Neural cell (in vitro differentiated cells): ENCODE measurements at regions not wholly inside any gene's neighbourhood (a gene's known extent, or its start where the extent isn't known, plus 50 kb on each side); places are given as distances from the start of the nearest gene placed in this dataset.

Experiments used
- H2AFZ ChIP-seq: fragments of 200-600, 300-800 bp; sonication (generic), shearing (Covaris generic); 2 replicates; pipeline ENCODE4 v1.6.0; 2014; ENCODE audit warnings: low read depth, mild to moderate bottlenecking, antibody characterized with exemption, low read length, moderate library complexity
- H3F3A ChIP-seq: fragments of 200-600 bp; shearing (Covaris generic); 2 replicates; pipeline ENCODE4 v1.6.1; 2016; ENCODE audit warnings: mild to moderate bottlenecking, moderate library complexity, mixed read lengths, antibody characterized with exemption, low read length; ENCODE audit not compliant: insufficient read depth, poor library complexity, severe bottlenecking
- H3K27ac ChIP-seq: fragments of 200-600, 300-800 bp; sonication (generic), shearing (Covaris generic); 2 replicates; pipeline ENCODE4 v1.5.1; 2014; ENCODE audit warnings: mild to moderate bottlenecking, low read length, moderate library complexity
- H3K27me3 ChIP-seq: fragments of 300-800, 200-600 bp; sonication (generic), shearing (Covaris generic); 2 replicates; pipeline ENCODE4 v1.6.0; 2014; ENCODE audit warnings: mild to moderate bottlenecking, low read depth, low read length, moderate library complexity; ENCODE audit not compliant: insufficient read depth
- H3K36me3 ChIP-seq: fragments of 300-800, 200-600 bp; sonication (generic), shearing (Covaris generic); 2 replicates; pipeline ENCODE4 v1.5.1; 2014; ENCODE audit warnings: mild to moderate bottlenecking, antibody characterized with exemption, low read length, moderate library complexity; ENCODE audit not compliant: insufficient read depth
- H3K4me2 ChIP-seq: fragments of 300-800, 200-600 bp; sonication (generic), shearing (Covaris generic); 2 replicates; pipeline ENCODE4 v1.6.0; 2014; ENCODE audit warnings: mild to moderate bottlenecking, low read length
- H3K4me3 ChIP-seq: fragments of 300-800, 200-600 bp; sonication (generic), shearing (Covaris generic); 2 replicates; pipeline ENCODE4 v1.5.1; 2014; ENCODE audit warnings: mild to moderate bottlenecking, low read length, moderate library complexity
- H3K79me2 ChIP-seq: fragments of 200-600 bp; shearing (Covaris generic); replicated peaks from 2 replicates; pipeline ENCODE4 v1.6.0; 2014; ENCODE audit warnings: mild to moderate bottlenecking, low read length, moderate library complexity; ENCODE audit not compliant: insufficient read depth
- H3K9ac ChIP-seq: fragments of 300-800, 200-600 bp; sonication (generic), shearing (Covaris generic); 2 replicates; pipeline ENCODE4 v1.6.1; 2016; ENCODE audit warnings: mild to moderate bottlenecking, low read length, mixed read lengths
- H3K9me2 ChIP-seq: fragments of 200-600 bp; shearing (Covaris generic); 2 replicates; pipeline ENCODE4 v1.6.1; 2016; ENCODE audit warnings: mild to moderate bottlenecking, low read length, mixed read lengths; ENCODE audit not compliant: insufficient read depth
- H3K9me3 ChIP-seq: fragments of 200-600, 300-800 bp; sonication (generic), shearing (Covaris generic); 2 replicates; pipeline ENCODE4 v1.6.1; 2016; ENCODE audit warnings: mild to moderate bottlenecking, mixed run types, low read length, moderate library complexity, mixed read lengths
- H4K20me1 ChIP-seq: fragments of 200-600 bp; shearing (Covaris generic); 2 replicates; pipeline ENCODE4 v1.6.1; 2016; ENCODE audit warnings: mild to moderate bottlenecking, mixed run types; ENCODE audit not compliant: insufficient read depth
- EP300 ChIP-seq: fragments of 450-650 bp; conservative IDR thresholded peaks from 2 replicates; pipeline ENCODE4 v1.6.1; 2014; ENCODE audit warnings: antibody characterized with exemption, mild to moderate bottlenecking, moderate library complexity; ENCODE audit not compliant: poor library complexity, severe bottlenecking
- EZH2 ChIP-seq: fragments of 200-600, 300-800 bp; shearing (Covaris generic), sonication (generic); IDR thresholded peaks from 2 replicates; pipeline ENCODE4 v1.6.1; 2014; ENCODE audit warnings: antibody characterized with exemption, low read length, borderline replicate concordance, mild to moderate bottlenecking; ENCODE audit not compliant: insufficient read depth, poor library complexity, severe bottlenecking
- MXI1 ChIP-seq: fragments of 450-650 bp; conservative IDR thresholded peaks from 2 replicates; pipeline ENCODE4 v1.6.1; 2014; ENCODE audit warnings: antibody characterized with exemption, mild to moderate bottlenecking; ENCODE audit not compliant: poor library complexity, severe bottlenecking
- POLR2AphosphoS5 ChIP-seq: IDR thresholded peaks from 2 replicates; pipeline ENCODE4 v1.6.1; 2012
- RAD21 ChIP-seq: fragments of 450-650 bp; conservative IDR thresholded peaks from 2 replicates; pipeline ENCODE4 v1.6.1; 2014; ENCODE audit warnings: antibody characterized with exemption, mild to moderate bottlenecking, moderate library complexity
- SMC3 ChIP-seq: fragments of 450-650 bp; conservative IDR thresholded peaks from 2 replicates; pipeline ENCODE4 v1.6.1; 2014; ENCODE audit warnings: antibody characterized with exemption, mild to moderate bottlenecking, moderate library complexity; ENCODE audit not compliant: poor library complexity
- TAF1 ChIP-seq: IDR thresholded peaks from 2 replicates; pipeline ENCODE4 v1.6.1; 2012; ENCODE audit warnings: low read depth
- TF ChIP-seq, protein P1 (sequence below): IDR thresholded peaks from 2 replicates; pipeline ENCODE4 v1.6.1; 2012; ENCODE audit warnings: borderline replicate concordance
- TF ChIP-seq, protein P2 (sequence below): fragments of 450-650 bp; IDR thresholded peaks from 2 replicates; pipeline ENCODE4 v1.5.1; 2014; ENCODE audit warnings: antibody characterized with exemption, mild to moderate bottlenecking, moderate library complexity; ENCODE audit not compliant: poor library complexity, severe bottlenecking

DNA sequence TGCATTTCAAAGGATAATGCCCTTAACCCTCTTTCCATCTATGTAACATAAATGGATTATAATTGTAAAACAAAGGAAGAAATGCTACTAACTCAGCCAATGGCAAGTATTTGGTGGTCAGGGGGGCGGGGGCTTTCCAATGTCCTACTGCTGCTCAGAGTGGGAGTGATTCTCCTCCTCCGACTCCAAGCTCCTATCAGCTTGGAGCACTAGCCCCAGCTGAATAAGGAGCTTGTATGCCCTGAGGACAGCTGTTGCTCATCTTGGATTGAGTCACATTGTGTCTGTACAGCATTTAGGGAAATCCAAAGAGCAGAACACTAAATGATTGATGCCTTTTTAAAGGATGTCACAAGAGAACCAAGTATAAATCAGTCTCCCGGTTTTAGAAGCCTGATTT is 105.6 kb upstream of the ZNF521 start:
- H3K36me3 ChIP-seq: no peaks in the 10 kb centered on the region
- no peaks in the 10 kb centered on the region for H3K9me3 ChIP-seq
- H3K9me2 ChIP-seq: no peaks in the 10 kb centered on the region
- TF ChIP-seq RAD21 (no peak), POLR2AphosphoS5 (no peak), TAF1 (no peak)
- no peak overlapping the region for H3K4me3 ChIP-seq
- H2AFZ ChIP-seq: no peak overlapping the region
- H3K9ac ChIP-seq: no peak overlapping the region
- no peaks in the 10 kb centered on the region for H4K20me1 ChIP-seq
- no peaks in the 10 kb centered on the region for H3K79me2 ChIP-seq
- H3K4me2 ChIP-seq: no peak overlapping the region
- no peaks in the 10 kb centered on the region for H3K27me3 ChIP-seq
- H3F3A ChIP-seq: no peaks in the 10 kb centered on the region
- no peak overlapping the region for H3K27ac ChIP-seq

DNA sequence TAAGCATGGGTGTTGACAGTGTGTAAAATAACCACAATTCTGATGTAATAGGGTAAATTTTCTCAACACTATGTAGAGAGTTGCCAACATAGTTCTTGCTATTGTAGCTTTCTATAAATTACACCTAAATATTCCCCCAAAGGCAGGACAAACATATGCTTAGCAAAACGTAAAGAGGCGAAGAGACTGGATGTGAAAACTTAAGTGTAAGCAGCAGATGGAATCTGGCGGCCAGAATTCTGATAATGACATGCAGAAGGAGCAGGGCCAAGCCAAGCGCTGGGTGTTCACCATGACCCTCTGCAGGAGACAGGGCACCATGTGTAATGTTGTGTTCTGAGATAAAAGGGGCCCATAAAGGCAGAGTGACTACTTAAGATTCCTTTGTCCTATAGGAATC is 105.2 kb upstream of the ZNF521 start:
- H3K27ac ChIP-seq: no peak overlapping the region
- H3K27me3 ChIP-seq: no peaks in the 10 kb centered on the region
- H3K9me3 ChIP-seq: no peaks in the 10 kb centered on the region
- H3K9me2 ChIP-seq: no peaks in the 10 kb centered on the region
- no peak overlapping the region for H3K4me3 ChIP-seq
- H3K79me2 ChIP-seq: no peaks in the 10 kb centered on the region
- H3F3A ChIP-seq: no peaks in the 10 kb centered on the region
- H4K20me1 ChIP-seq: no peaks in the 10 kb centered on the region
- H2AFZ ChIP-seq: no peak overlapping the region
- H3K36me3 ChIP-seq: no peaks in the 10 kb centered on the region
- no peak overlapping the region for H3K4me2 ChIP-seq
- no peak overlapping the region for H3K9ac ChIP-seq
- no peak for TF ChIP-seq RAD21
- TF ChIP-seq EZH2: no peak
- TF ChIP-seq, protein P1, sequence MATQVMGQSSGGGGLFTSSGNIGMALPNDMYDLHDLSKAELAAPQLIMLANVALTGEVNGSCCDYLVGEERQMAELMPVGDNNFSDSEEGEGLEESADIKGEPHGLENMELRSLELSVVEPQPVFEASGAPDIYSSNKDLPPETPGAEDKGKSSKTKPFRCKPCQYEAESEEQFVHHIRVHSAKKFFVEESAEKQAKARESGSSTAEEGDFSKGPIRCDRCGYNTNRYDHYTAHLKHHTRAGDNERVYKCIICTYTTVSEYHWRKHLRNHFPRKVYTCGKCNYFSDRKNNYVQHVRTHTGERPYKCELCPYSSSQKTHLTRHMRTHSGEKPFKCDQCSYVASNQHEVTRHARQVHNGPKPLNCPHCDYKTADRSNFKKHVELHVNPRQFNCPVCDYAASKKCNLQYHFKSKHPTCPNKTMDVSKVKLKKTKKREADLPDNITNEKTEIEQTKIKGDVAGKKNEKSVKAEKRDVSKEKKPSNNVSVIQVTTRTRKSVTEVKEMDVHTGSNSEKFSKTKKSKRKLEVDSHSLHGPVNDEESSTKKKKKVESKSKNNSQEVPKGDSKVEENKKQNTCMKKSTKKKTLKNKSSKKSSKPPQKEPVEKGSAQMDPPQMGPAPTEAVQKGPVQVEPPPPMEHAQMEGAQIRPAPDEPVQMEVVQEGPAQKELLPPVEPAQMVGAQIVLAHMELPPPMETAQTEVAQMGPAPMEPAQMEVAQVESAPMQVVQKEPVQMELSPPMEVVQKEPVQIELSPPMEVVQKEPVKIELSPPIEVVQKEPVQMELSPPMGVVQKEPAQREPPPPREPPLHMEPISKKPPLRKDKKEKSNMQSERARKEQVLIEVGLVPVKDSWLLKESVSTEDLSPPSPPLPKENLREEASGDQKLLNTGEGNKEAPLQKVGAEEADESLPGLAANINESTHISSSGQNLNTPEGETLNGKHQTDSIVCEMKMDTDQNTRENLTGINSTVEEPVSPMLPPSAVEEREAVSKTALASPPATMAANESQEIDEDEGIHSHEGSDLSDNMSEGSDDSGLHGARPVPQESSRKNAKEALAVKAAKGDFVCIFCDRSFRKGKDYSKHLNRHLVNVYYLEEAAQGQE: no peak
- TF ChIP-seq, protein P2, sequence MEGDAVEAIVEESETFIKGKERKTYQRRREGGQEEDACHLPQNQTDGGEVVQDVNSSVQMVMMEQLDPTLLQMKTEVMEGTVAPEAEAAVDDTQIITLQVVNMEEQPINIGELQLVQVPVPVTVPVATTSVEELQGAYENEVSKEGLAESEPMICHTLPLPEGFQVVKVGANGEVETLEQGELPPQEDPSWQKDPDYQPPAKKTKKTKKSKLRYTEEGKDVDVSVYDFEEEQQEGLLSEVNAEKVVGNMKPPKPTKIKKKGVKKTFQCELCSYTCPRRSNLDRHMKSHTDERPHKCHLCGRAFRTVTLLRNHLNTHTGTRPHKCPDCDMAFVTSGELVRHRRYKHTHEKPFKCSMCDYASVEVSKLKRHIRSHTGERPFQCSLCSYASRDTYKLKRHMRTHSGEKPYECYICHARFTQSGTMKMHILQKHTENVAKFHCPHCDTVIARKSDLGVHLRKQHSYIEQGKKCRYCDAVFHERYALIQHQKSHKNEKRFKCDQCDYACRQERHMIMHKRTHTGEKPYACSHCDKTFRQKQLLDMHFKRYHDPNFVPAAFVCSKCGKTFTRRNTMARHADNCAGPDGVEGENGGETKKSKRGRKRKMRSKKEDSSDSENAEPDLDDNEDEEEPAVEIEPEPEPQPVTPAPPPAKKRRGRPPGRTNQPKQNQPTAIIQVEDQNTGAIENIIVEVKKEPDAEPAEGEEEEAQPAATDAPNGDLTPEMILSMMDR: no peak
- TF ChIP-seq TAF1: no peak
- TF ChIP-seq EP300: no peak
- no peak for TF ChIP-seq MXI1
- no peak for TF ChIP-seq POLR2AphosphoS5
- TF ChIP-seq SMC3: no peak
